ENCODE measurements at regions not wholly inside any gene's neighbourhood (a gene's known extent, or its start where the extent isn't known, plus 50 kb on each side); places are given as distances from the start of the nearest gene placed in this dataset.
"Not testable (repeated sequence)": the region's sequence is repeated elsewhere in the genome, so short reads cannot be mapped to it uniquely, and the experiment has no call there.

DNA sequence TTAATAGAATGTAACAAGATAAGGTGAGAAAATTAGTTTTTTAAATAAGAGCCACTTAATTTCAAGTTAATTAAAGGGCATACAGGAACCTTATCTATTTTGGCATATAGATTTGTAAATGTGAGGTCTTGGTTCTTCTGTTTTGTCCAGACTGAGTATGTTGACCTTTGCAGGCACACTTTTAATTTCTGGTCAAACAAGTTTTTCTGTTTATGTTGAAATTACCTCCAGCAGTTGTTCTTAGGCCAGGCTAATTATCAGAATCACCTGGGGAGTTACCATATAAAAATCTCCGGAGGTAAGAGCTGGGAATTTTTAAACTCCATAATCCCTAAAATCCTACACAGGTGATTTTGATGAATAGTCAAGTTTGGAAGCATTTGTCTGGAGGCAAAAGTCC is 227.4 kb upstream of the ANKRD50 start:
- no peak for DNase-seq
- Mint-ChIP-seq H3K27ac (no peak overlapping the region), H3K9me3 (peaks cover 3 to 8% of the 10 kb centered on the region in 2 donors), H3K27me3 (ENCODE audit: low read depth) (no peaks in the 10 kb centered on the region), H3K4me3 (no peak overlapping the region), H3K36me3 (ENCODE audit: insufficient read depth in 2 of 2) (no peaks in the 10 kb centered on the region), H3K4me1 (ENCODE audit: low read depth) (no peaks in the 10 kb centered on the region)
- ATAC-seq (replicated peaks in 1 of 2) = no peak

DNA sequence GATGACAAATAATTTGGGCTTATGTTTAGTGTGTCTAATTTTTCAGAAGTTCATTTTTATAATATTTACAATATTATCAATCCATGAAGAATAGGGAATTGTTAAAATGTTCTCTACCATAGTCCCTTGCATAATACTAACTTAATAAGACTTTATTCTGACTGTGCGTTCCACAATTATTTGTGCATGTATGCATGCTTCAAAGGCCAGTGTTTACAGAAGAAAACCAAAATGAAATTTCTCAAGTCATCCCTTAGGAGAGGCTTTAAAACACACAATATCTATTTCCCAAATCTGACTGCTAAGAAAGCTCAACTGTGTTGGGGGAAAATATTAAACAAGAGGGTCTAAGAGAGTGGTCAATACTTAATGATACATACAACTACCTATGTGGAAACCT is 226.3 kb upstream of the ANKRD50 start:
- no peak for ATAC-seq (replicated peaks in 1 of 2)
- Mint-ChIP-seq H3K4me3 (no peak overlapping the region), H3K36me3 (ENCODE audit: insufficient read depth in 2 of 2) (no peaks in the 10 kb centered on the region), H3K27me3 (ENCODE audit: low read depth) (no peaks in the 10 kb centered on the region), H3K9me3 (peaks cover 3 to 8% of the 10 kb centered on the region in 2 donors), H3K4me1 (ENCODE audit: low read depth) (no peaks in the 10 kb centered on the region), H3K27ac (no peak overlapping the region)
- no peak for DNase-seq

- Mint-ChIP-seq H3K4me1 (ENCODE audit: low read depth) (no peaks in the 10 kb centered on the region), H3K36me3 (ENCODE audit: insufficient read depth in 2 of 2) (no peaks in the 10 kb centered on the region), H3K4me3 (no peak overlapping the region), H3K9me3 (peaks cover 3% of the 10 kb centered on the region in 2 donors), H3K27ac (no peak overlapping the region), H3K27me3 (ENCODE audit: low read depth) (no peaks in the 10 kb centered on the region)
- ATAC-seq (replicated peaks in 1 of 2) (no peak), DNase-seq (no peak)
Measured at GRCh38 chr4:124937993-124938392, 225.5 kb upstream of the ANKRD50 start.

DNA sequence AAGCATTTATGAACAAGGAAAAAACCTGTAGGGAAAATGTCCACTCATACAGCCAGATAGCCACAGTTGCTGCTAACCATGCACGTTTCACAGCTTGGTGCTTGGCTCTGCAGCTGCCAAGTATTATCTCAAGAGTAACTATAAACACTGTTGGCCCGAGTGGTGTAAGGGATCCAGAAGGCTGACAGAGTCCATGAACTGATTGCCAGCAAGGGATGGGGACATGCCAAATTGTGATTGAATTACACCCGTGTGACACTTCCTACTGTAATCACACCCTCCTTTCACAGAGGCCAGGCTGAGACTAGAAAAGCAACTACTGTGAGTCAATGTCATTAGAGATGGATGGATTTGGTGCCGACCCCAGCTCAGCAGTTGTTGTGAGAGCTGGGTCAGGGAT is 223.9 kb upstream of the ANKRD50 start:
- Mint-ChIP-seq H3K36me3 (ENCODE audit: insufficient read depth in 2 of 2) (no peaks in the 10 kb centered on the region), H3K4me1 (ENCODE audit: low read depth) (no peaks in the 10 kb centered on the region), H3K4me3 (no peak overlapping the region), H3K9me3 (peaks cover 3% of the 10 kb centered on the region in 2 donors), H3K27me3 (ENCODE audit: low read depth) (no peaks in the 10 kb centered on the region), H3K27ac (no peak overlapping the region)
- DNase-seq = no peak
- ATAC-seq (replicated peaks in 1 of 2) = no peak

GRCh38 chr4:124934916-124935315 is 222.4 kb upstream of the ANKRD50 start:
- Mint-ChIP-seq H3K36me3 (ENCODE audit: insufficient read depth in 2 of 2) (no peaks in the 10 kb centered on the region), H3K27ac (no peak overlapping the region), H3K4me3 (no peak overlapping the region), H3K9me3 (peaks cover 3% of the 10 kb centered on the region in 2 donors), H3K27me3 (ENCODE audit: low read depth) (no peaks in the 10 kb centered on the region), H3K4me1 (ENCODE audit: low read depth) (no peaks in the 10 kb centered on the region)
- ATAC-seq (replicated peaks in 1 of 2) (no peak), DNase-seq (no peak)

GRCh38 chr4:124933521-124933920 is 221.0 kb upstream of the ANKRD50 start:
- Mint-ChIP-seq H3K27me3 (ENCODE audit: low read depth) (no peaks in the 10 kb centered on the region), H3K4me3 (no peak overlapping the region), H3K36me3 (ENCODE audit: insufficient read depth in 2 of 2) (no peaks in the 10 kb centered on the region), H3K27ac (no peak overlapping the region), H3K9me3 (peaks cover 2 to 3% of the 10 kb centered on the region in 2 donors), H3K4me1 (ENCODE audit: low read depth) (no peaks in the 10 kb centered on the region)
- no peak for DNase-seq
- ATAC-seq (replicated peaks in 1 of 2) = no peak

- Mint-ChIP-seq H3K36me3 (ENCODE audit: insufficient read depth in 2 of 2) (no peaks in the 10 kb centered on the region), H3K4me3 (no peak overlapping the region), H3K27me3 (ENCODE audit: low read depth) (no peaks in the 10 kb centered on the region), H3K9me3 (peaks cover 1 to 3% of the 10 kb centered on the region in 2 donors), H3K27ac (no peak overlapping the region), H3K4me1 (ENCODE audit: low read depth) (no peaks in the 10 kb centered on the region)
- no peak for ATAC-seq (replicated peaks in 1 of 2)
- no peak for DNase-seq
Measured at GRCh38 chr4:124932447-124932846, 219.9 kb upstream of the ANKRD50 start.

GRCh38 chr4:124931050-124931449 is 218.5 kb upstream of the ANKRD50 start:
- Mint-ChIP-seq H3K9me3 (peaks cover 0 to 3% of the 10 kb centered on the region in 2 donors), H3K36me3 (ENCODE audit: insufficient read depth in 2 of 2) (no peaks in the 10 kb centered on the region), H3K4me1 (ENCODE audit: low read depth) (no peaks in the 10 kb centered on the region), H3K27me3 (ENCODE audit: low read depth) (no peaks in the 10 kb centered on the region), H3K4me3 (no peak overlapping the region), H3K27ac (no peak overlapping the region)
- DNase-seq (no peak), ATAC-seq (replicated peaks in 1 of 2) (no peak)

- not testable (repeated sequence) for H3K27me3 Mint-ChIP-seq (ENCODE audit: low read depth); H3K9me3 Mint-ChIP-seq; ATAC-seq (replicated peaks in 1 of 2); H3K4me1 Mint-ChIP-seq (ENCODE audit: low read depth); H3K36me3 Mint-ChIP-seq (ENCODE audit: insufficient read depth in 2 of 2); DNase-seq; H3K27ac Mint-ChIP-seq; H3K4me3 Mint-ChIP-seq
Measured at GRCh38 chr4:124922748-124923147, 210.2 kb upstream of the ANKRD50 start.

DNA sequence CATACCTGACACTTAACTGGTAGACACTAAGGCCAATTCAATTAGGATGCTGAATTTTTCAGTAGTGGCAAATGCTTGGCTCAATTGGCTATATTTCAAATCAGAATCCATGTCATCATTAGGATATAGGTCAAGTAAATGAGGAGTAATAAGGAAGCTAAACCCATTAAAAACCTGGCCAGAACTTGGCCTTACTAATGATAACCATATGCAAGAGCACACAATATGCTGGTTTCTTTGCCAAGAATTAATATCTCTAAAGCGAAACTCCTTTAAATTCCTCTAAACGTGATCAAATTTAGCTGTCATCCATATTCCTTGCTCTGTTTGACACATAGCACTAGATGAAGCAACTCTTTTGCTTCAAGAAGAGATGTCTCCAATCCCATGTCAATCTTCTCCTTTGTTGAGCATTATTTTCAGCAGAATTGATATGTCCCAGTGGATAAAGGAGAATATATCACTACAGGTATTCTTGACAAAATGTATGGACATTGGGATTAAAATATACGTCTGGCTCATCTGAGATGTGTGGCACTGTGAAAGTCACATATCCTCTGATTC is 206.1 kb upstream of the ANKRD50 start:
- no peak for DNase-seq
- Mint-ChIP-seq H3K36me3 (ENCODE audit: insufficient read depth in 2 of 2) (no peaks in the 10 kb centered on the region), H3K27ac (no peak overlapping the region), H3K27me3 (ENCODE audit: low read depth) (no peaks in the 10 kb centered on the region), H3K4me1 (ENCODE audit: low read depth) (no peaks in the 10 kb centered on the region), H3K9me3 (no peaks in the 10 kb centered on the region), H3K4me3 (no peak overlapping the region)
- no peak for ATAC-seq (replicated peaks in 1 of 2)

GRCh38 chr4:124915073-124915472 is 202.5 kb upstream of the ANKRD50 start:
- Mint-ChIP-seq H3K4me1 (ENCODE audit: low read depth) (no peaks in the 10 kb centered on the region), H3K9me3 (peaks cover 4 to 8% of the 10 kb centered on the region in 2 donors), H3K27me3 (ENCODE audit: low read depth) (no peaks in the 10 kb centered on the region), H3K36me3 (ENCODE audit: insufficient read depth in 2 of 2) (peaks cover 0 to 3% of the 10 kb centered on the region in 2 donors), H3K27ac (no peak overlapping the region), H3K4me3 (no peak overlapping the region)
- no peak for DNase-seq
- ATAC-seq (replicated peaks in 1 of 2) = no peak

DNA sequence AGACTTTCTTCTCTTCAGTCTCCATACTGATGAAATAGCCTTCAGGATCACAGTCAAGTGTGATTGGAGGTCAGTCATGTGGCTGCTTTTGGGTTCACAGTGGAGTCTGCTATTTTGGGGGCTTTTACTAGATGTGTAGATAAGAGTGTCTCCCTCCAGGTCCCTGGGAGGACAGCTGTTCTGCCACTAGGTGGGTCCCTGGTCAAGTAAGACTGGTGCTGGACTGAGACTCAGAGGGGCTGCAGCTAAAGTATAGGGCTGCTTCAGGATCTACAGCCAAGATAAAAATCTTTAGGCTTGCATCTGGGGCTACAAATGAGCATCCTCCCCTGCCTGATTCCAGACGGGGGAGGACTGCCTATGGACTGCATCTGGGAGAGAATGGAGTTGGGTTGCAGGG is 200.7 kb upstream of the ANKRD50 start:
- H3K36me3 Mint-ChIP-seq (ENCODE audit: insufficient read depth in 2 of 2) = peaks cover 0 to 3% of the 10 kb centered on the region in 2 donors
- peaks cover 4 to 8% of the 10 kb centered on the region in 2 donors for H3K9me3 Mint-ChIP-seq
- H3K4me3 Mint-ChIP-seq = no peak overlapping the region
- ATAC-seq (replicated peaks in 1 of 2) (no peak), DNase-seq (no peak)
- H3K4me1 Mint-ChIP-seq (ENCODE audit: low read depth) = no peaks in the 10 kb centered on the region
- no peak overlapping the region for H3K27ac Mint-ChIP-seq
- no peaks in the 10 kb centered on the region for H3K27me3 Mint-ChIP-seq (ENCODE audit: low read depth)

DNA sequence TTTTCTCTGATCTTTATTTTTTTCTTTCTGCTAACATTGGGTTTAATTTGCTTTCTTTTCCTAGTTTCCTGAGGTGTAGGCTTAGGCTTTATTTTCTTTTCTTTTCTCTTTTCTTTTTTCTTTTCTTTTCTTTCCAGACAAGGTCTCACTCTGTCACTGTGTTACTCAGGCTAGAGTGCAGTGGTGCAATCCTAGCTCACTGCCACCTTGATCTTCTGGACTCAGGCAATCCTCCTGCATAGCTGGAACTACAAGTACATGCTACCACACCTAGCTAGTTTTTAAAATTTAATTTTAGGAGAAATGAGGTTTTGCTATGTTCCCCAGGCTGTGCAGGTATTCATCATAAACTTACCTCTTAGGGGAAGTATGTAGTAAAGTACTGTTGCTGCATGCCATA is 197.8 kb upstream of the ANKRD50 start:
- Mint-ChIP-seq H3K4me3 (no peak overlapping the region), H3K4me1 (ENCODE audit: low read depth) (no peaks in the 10 kb centered on the region), H3K36me3 (ENCODE audit: insufficient read depth in 2 of 2) (peaks cover 0 to 3% of the 10 kb centered on the region in 2 donors), H3K27ac (no peak overlapping the region), H3K9me3 (peaks cover 4 to 8% of the 10 kb centered on the region in 2 donors), H3K27me3 (ENCODE audit: low read depth) (no peaks in the 10 kb centered on the region)
- ATAC-seq (replicated peaks in 1 of 2) (no peak), DNase-seq (no peak)

- Mint-ChIP-seq H3K27ac (no peak overlapping the region), H3K27me3 (ENCODE audit: low read depth) (no peaks in the 10 kb centered on the region), H3K9me3 (peaks cover 3 to 8% of the 10 kb centered on the region in 2 donors), H3K36me3 (ENCODE audit: insufficient read depth in 2 of 2) (peaks cover 0 to 3% of the 10 kb centered on the region in 2 donors), H3K4me3 (no peak overlapping the region), H3K4me1 (ENCODE audit: low read depth) (no peaks in the 10 kb centered on the region)
- ATAC-seq (replicated peaks in 1 of 2) (no peak), DNase-seq (no peak)
Measured at GRCh38 chr4:124907881-124908280, 195.3 kb upstream of the ANKRD50 start.
